ENCODE measurements at regions not wholly inside any gene's neighbourhood (a gene's known extent, or its start where the extent isn't known, plus 50 kb on each side); places are given as distances from the start of the nearest gene placed in this dataset.
A peak's percentile ranks its signal among the peaks of the same experiment; 100 is the strongest.
"Not testable (repeated sequence)": the region's sequence is repeated elsewhere in the genome, so short reads cannot be mapped to it uniquely, and the experiment has no call there.

- no peak for DNase-seq
Observed at GRCh38 chr4:101669832-101670188, 120.7 kb upstream of the BANK1 start.

GRCh38 chr4:101669138-101669831 is 121.2 kb upstream of the BANK1 start:
- no peak for DNase-seq

GRCh38 chr4:101667348-101667747 is 123.2 kb upstream of the BANK1 start:
- no peak for DNase-seq

GRCh38 chr4:101660607-101661006 is 129.9 kb upstream of the BANK1 start:
- no peak for DNase-seq

- no peak for DNase-seq
Observed at GRCh38 chr4:101655857-101656256, 134.7 kb upstream of the BANK1 start.

GRCh38 chr4:101655005-101655404 is 135.5 kb upstream of the BANK1 start:
- no peak for DNase-seq

GRCh38 chr4:101651778-101652177 is 138.8 kb upstream of the BANK1 start:
- no peak for DNase-seq

GRCh38 chr4:101649790-101650515 is 140.6 kb upstream of the BANK1 start:
- no peak for DNase-seq

- no peak for DNase-seq
Observed at GRCh38 chr4:101647710-101648034, 142.9 kb upstream of the BANK1 start.

- DNase-seq, result no peak
Observed at GRCh38 chr4:101644516-101644915, 146.0 kb upstream of the BANK1 start.

- DNase-seq, result no peak
Observed at GRCh38 chr4:101643186-101643837, 147.2 kb upstream of the BANK1 start.

GRCh38 chr4:101632766-101633165 is 157.8 kb upstream of the BANK1 start:
- DNase-seq, result not testable (repeated sequence)

GRCh38 chr4:101630319-101630986 is 160.1 kb upstream of the BANK1 start:
- DNase-seq, result no peak

- DNase-seq, result peak; percentile 50
Observed at GRCh38 chr4:101621120-101621519, 169.4 kb upstream of the BANK1 start.

GRCh38 chr4:101615652-101616051 is 174.9 kb upstream of the BANK1 start:
- no peak for DNase-seq

- not testable (repeated sequence) for DNase-seq
Observed at GRCh38 chr4:101606989-101607388, 183.5 kb upstream of the BANK1 start.

GRCh38 chr4:101604976-101605375 is 185.6 kb upstream of the BANK1 start:
- no peak for DNase-seq

- no peak for DNase-seq
Observed at GRCh38 chr4:101600287-101600686, 190.2 kb upstream of the BANK1 start.

GRCh38 chr4:101599620-101600019 is 190.9 kb upstream of the BANK1 start:
- DNase-seq, result no peak

GRCh38 chr4:101596781-101597552 is 193.6 kb upstream of the BANK1 start:
- DNase-seq, result no peak

GRCh38 chr4:101594588-101594987 is 195.9 kb upstream of the BANK1 start:
- DNase-seq, result no peak

- DNase-seq, result no peak
Observed at GRCh38 chr4:101593666-101594065, 196.9 kb upstream of the BANK1 start.

GRCh38 chr4:101584306-101584705 is 206.2 kb upstream of the BANK1 start:
- DNase-seq, result no peak
